CD1c-positive myeloid dendritic cell (primary cell): ENCODE measurements at regions not wholly inside any gene's neighbourhood (a gene's known extent, or its start where the extent isn't known, plus 50 kb on each side); places are given as distances from the start of the nearest gene placed in this dataset.

Experiments used
- DNase-seq: peaks from one replicate; pipeline ENCODE4 v3.0.0-alpha.2; 2016; ENCODE audit errors: extremely low spot score

- no peak for DNase-seq
Measured at GRCh38 chr5:44868541-44868940, 59.8 kb downstream of the MRPS30 start.

GRCh38 chr5:44869928-44870327, 61.2 kb downstream of the MRPS30 start:
- DNase-seq: no peak

GRCh38 chr5:44870430-44870829, 61.7 kb downstream of the MRPS30 start:
- no peak for DNase-seq

- no peak for DNase-seq
Measured at GRCh38 chr5:44871401-44871800, 62.7 kb downstream of the MRPS30 start.

- DNase-seq: peak; percentile 8
Measured at GRCh38 chr5:44875661-44876605, 67.2 kb downstream of the MRPS30 start.

- no peak for DNase-seq
Measured at GRCh38 chr5:44881266-44881665, 72.5 kb downstream of the MRPS30 start.

GRCh38 chr5:44884036-44884435, 75.3 kb downstream of the MRPS30 start:
- no peak for DNase-seq

- DNase-seq: no peak
Measured at GRCh38 chr5:44885903-44886302, 77.2 kb downstream of the MRPS30 start.

- no peak for DNase-seq
Measured at GRCh38 chr5:44887722-44888121, 79.0 kb downstream of the MRPS30 start.

- no peak for DNase-seq
Measured at GRCh38 chr5:44888435-44888834, 79.7 kb downstream of the MRPS30 start.

- no peak for DNase-seq
Measured at GRCh38 chr5:44891116-44891515, 82.4 kb downstream of the MRPS30 start.

GRCh38 chr5:44900273-44900954, 91.7 kb downstream of the MRPS30 start:
- DNase-seq: no peak

GRCh38 chr5:44907396-44907795, 98.6 kb downstream of the MRPS30 start:
- DNase-seq: no peak

- no peak for DNase-seq
Measured at GRCh38 chr5:44909004-44909403, 100.3 kb downstream of the MRPS30 start.

- no peak for DNase-seq
Measured at GRCh38 chr5:44911501-44911900, 102.8 kb downstream of the MRPS30 start.

GRCh38 chr5:44914221-44914620, 105.5 kb downstream of the MRPS30 start:
- DNase-seq: no peak

GRCh38 chr5:44919560-44919959, 110.8 kb downstream of the MRPS30 start:
- no peak for DNase-seq

GRCh38 chr5:44927115-44927733, 118.5 kb downstream of the MRPS30 start:
- no peak for DNase-seq

GRCh38 chr5:44932922-44933585, 124.3 kb downstream of the MRPS30 start:
- DNase-seq: no peak

- no peak for DNase-seq
Measured at GRCh38 chr5:44933686-44934085, 124.9 kb downstream of the MRPS30 start.

- no peak for DNase-seq
Measured at GRCh38 chr5:44935262-44935661, 126.5 kb downstream of the MRPS30 start.

GRCh38 chr5:44935871-44936270, 127.1 kb downstream of the MRPS30 start:
- DNase-seq: no peak
